GM19468 (cell line): ENCODE measurements at regions not wholly inside any gene's neighbourhood (a gene's known extent, or its start where the extent isn't known, plus 50 kb on each side); places are given as distances from the start of the nearest gene placed in this dataset.
"Not testable (repeated sequence)": the region's sequence is repeated elsewhere in the genome, so short reads cannot be mapped to it uniquely, and the experiment has no call there.

ENCODE experiments used
- ATAC-seq: cut with Tn5 transposase; IDR thresholded peaks from one replicate; pipeline ENCODE4 v1.9.1; 2021; ENCODE audit warnings: mild to moderate bottlenecking, moderate library complexity, moderate number of reproducible peaks; ENCODE audit not compliant: unreplicated experiment; ENCODE audit errors: extremely low read depth

- ATAC-seq = no peak
These were observed 74.3 kb upstream of the LYZL1 start for GRCh38 chr10:29214551-29214950.

- no peak for ATAC-seq
These were observed 71.6 kb upstream of the LYZL1 start for GRCh38 chr10:29217292-29217738.

GRCh38 chr10:29223326-29223725 is 65.5 kb upstream of the LYZL1 start:
- no peak for ATAC-seq

- no peak for ATAC-seq
These were observed 64.2 kb upstream of the LYZL1 start for GRCh38 chr10:29224631-29225030.

GRCh38 chr10:29227201-29227600 is 61.7 kb upstream of the LYZL1 start:
- ATAC-seq = no peak

- ATAC-seq = no peak
These were observed 60.3 kb upstream of the LYZL1 start for GRCh38 chr10:29228562-29228961.

- ATAC-seq = no peak
These were observed 59.6 kb upstream of the LYZL1 start for GRCh38 chr10:29229258-29229705.

- ATAC-seq = not testable (repeated sequence)
These were observed 52.0 kb upstream of the LYZL1 start for GRCh38 chr10:29236910-29237309.

- ATAC-seq = no peak
These were observed 51.1 kb upstream of the LYZL1 start for GRCh38 chr10:29237786-29238185.

- ATAC-seq = no peak
These were observed 50.2 kb upstream of the LYZL1 start for GRCh38 chr10:29238523-29239135.
